ENCODE measurements at regions not wholly inside any gene's neighbourhood (a gene's known extent, or its start where the extent isn't known, plus 50 kb on each side); places are given as distances from the start of the nearest gene placed in this dataset.

DNA sequence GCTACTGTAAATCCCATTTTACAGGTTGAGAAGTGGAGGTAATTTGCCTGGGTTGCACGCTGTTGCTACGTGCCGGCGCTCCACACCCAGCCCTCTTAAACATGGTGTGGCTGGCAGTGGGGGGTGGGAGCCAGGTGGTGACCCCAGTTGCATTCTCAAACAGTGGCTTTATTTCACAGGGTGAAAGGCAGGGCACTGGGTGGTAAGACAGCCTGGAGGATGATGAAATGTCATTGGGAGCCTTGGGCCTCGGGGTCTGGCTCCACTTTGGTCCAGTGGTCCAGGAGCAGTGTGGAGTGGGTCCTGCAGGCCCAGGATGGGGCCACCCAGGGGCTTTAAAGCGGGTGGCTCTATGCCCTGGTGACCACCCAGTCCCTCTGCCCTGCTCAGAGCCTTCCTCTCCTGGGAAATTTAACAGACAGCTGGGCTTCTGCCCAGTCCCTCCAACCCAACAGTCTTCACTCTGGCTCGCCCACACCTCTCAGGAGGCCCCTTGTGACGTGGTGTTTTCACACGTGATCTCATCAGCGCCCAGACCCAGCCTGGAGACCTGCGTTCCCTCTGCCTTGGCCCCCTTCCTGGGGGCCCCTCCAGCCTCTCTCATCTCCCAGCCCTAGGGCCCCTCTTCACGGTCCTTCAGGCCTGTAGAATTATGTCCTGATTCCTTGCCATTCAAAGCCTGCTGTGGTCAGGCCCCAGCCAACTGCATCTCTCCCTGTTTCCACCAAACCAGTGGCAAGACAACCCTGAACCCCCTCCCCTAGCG lies 92.5 kb downstream of the INHBB start:
- no peak for TF ChIP-seq POLR2A (IDR thresholded peaks at IDR 0.05)
- TF ChIP-seq, protein P1, sequence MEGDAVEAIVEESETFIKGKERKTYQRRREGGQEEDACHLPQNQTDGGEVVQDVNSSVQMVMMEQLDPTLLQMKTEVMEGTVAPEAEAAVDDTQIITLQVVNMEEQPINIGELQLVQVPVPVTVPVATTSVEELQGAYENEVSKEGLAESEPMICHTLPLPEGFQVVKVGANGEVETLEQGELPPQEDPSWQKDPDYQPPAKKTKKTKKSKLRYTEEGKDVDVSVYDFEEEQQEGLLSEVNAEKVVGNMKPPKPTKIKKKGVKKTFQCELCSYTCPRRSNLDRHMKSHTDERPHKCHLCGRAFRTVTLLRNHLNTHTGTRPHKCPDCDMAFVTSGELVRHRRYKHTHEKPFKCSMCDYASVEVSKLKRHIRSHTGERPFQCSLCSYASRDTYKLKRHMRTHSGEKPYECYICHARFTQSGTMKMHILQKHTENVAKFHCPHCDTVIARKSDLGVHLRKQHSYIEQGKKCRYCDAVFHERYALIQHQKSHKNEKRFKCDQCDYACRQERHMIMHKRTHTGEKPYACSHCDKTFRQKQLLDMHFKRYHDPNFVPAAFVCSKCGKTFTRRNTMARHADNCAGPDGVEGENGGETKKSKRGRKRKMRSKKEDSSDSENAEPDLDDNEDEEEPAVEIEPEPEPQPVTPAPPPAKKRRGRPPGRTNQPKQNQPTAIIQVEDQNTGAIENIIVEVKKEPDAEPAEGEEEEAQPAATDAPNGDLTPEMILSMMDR (IDR thresholded peaks at IDR 0.05) = no peak
